Activated CD4-positive, alpha-beta memory T cell treated with anti-CD3 and anti-CD28 coated beads, Interleukin-2, amount 10 ng/mL, durations not matched to agents 7 days and 5 days (primary cell): ENCODE measurements at regions not wholly inside any gene's neighbourhood (a gene's known extent, or its start where the extent isn't known, plus 50 kb on each side); places are given as distances from the start of the nearest gene placed in this dataset.

ENCODE experiments used
- CTCF ChIA-PET: fragments of 350-600 bp; sonication (Branson Sonifier 250); formaldehyde crosslinking; loops from one replicate; lab custom pipeline; 2021; ENCODE audit warnings: antibody characterized with exemption, inconsistent platforms; lab: Charles Lee
- POLR2A ChIA-PET: fragments of 350-600 bp; sonication (Branson Sonifier 250); formaldehyde crosslinking; loops from one replicate; lab custom pipeline; 2021; ENCODE audit warnings: antibody characterized with exemption; lab: Charles Lee
- DNase-seq: peaks from one replicate; pipeline ENCODE4 v3.0.0-alpha.2; 2020
- H3K27ac Mint-ChIP-seq: one replicate; pipeline ENCODE4 v1.8.0; 2021; ENCODE audit warnings: mild to moderate bottlenecking, mixed read lengths
- H3K27me3 Mint-ChIP-seq: one replicate; pipeline ENCODE4 v1.8.0; 2021; ENCODE audit warnings: mixed read lengths
- H3K36me3 Mint-ChIP-seq: one replicate; pipeline ENCODE4 v1.8.0; 2021; ENCODE audit warnings: low read depth, mixed read lengths
- H3K4me1 Mint-ChIP-seq: one replicate; pipeline ENCODE4 v1.8.0; 2021; ENCODE audit warnings: mixed read lengths
- H3K4me3 Mint-ChIP-seq: one replicate; pipeline ENCODE4 v1.8.0; 2021; ENCODE audit warnings: mild to moderate bottlenecking, mixed read lengths
- H3K9me3 Mint-ChIP-seq: one replicate; pipeline ENCODE4 v1.8.0; 2021; ENCODE audit warnings: mixed read lengths

GRCh38 chr4:4752025-4752424 lies 107.4 kb upstream of the MSX1 start:
- CTCF ChIA-PET: no interaction called here
- no peaks in the 10 kb centered on the region for H3K36me3 Mint-ChIP-seq
- POLR2A ChIA-PET: no interaction called here
- no peaks in the 10 kb centered on the region for H3K4me1 Mint-ChIP-seq
- H3K4me3 Mint-ChIP-seq: no peak overlapping the region
- DNase-seq: no peak
- H3K9me3 Mint-ChIP-seq: peaks cover 7% of the 10 kb centered on the region
- H3K27me3 Mint-ChIP-seq: peaks cover 9% of the 10 kb centered on the region
- no peak overlapping the region for H3K27ac Mint-ChIP-seq

GRCh38 chr4:4750187-4750586 lies 109.3 kb upstream of the MSX1 start:
- Mint-ChIP-seq H3K27ac (no peak overlapping the region), H3K9me3 (peaks cover 14% of the 10 kb centered on the region), H3K36me3 (no peaks in the 10 kb centered on the region), H3K27me3 (peaks cover 9% of the 10 kb centered on the region), H3K4me3 (no peak overlapping the region), H3K4me1 (no peaks in the 10 kb centered on the region)
- DNase-seq: no peak
- ChIA-PET POLR2A (no interaction called here), CTCF (no interaction called here)

GRCh38 chr4:4749137-4749536 lies 110.3 kb upstream of the MSX1 start:
- DNase-seq: no peak
- Mint-ChIP-seq H3K4me1 (no peaks in the 10 kb centered on the region), H3K36me3 (peaks cover 3% of the 10 kb centered on the region), H3K9me3 (peaks cover 18% of the 10 kb centered on the region), H3K27ac (no peak overlapping the region), H3K27me3 (peaks cover 7% of the 10 kb centered on the region), H3K4me3 (no peak overlapping the region)
- ChIA-PET POLR2A (no interaction called here), CTCF (no interaction called here)

- Mint-ChIP-seq H3K27ac (no peak overlapping the region), H3K9me3 (peaks cover 18% of the 10 kb centered on the region), H3K4me1 (no peaks in the 10 kb centered on the region), H3K4me3 (no peak overlapping the region), H3K27me3 (no peaks in the 10 kb centered on the region), H3K36me3 (peaks cover 3% of the 10 kb centered on the region)
- POLR2A ChIA-PET: no interaction called here
- CTCF ChIA-PET: no interaction called here
- DNase-seq: no peak
Measured at GRCh38 chr4:4746444-4746843, 113.0 kb upstream of the MSX1 start.

GRCh38 chr4:4740071-4740470 lies 119.4 kb upstream of the MSX1 start:
- Mint-ChIP-seq H3K27me3 (no peaks in the 10 kb centered on the region), H3K27ac (no peak overlapping the region), H3K4me1 (no peaks in the 10 kb centered on the region), H3K9me3 (peaks cover 4% of the 10 kb centered on the region), H3K4me3 (no peak overlapping the region), H3K36me3 (peaks cover 3% of the 10 kb centered on the region)
- ChIA-PET POLR2A (no interaction called here), CTCF (no interaction called here)
- no peak for DNase-seq

GRCh38 chr4:4735870-4736269 lies 123.6 kb upstream of the MSX1 start:
- POLR2A ChIA-PET: no interaction called here
- no peak for DNase-seq
- no peaks in the 10 kb centered on the region for H3K36me3 Mint-ChIP-seq
- H3K9me3 Mint-ChIP-seq: peaks cover 3% of the 10 kb centered on the region
- CTCF ChIA-PET: no interaction called here
- H3K4me3 Mint-ChIP-seq: no peak overlapping the region
- no peaks in the 10 kb centered on the region for H3K4me1 Mint-ChIP-seq
- H3K27ac Mint-ChIP-seq: no peak overlapping the region
- H3K27me3 Mint-ChIP-seq: no peaks in the 10 kb centered on the region

GRCh38 chr4:4735136-4735750 lies 124.2 kb upstream of the MSX1 start:
- ChIA-PET CTCF (no interaction called here), POLR2A (no interaction called here)
- Mint-ChIP-seq H3K4me3 (no peak overlapping the region), H3K4me1 (no peaks in the 10 kb centered on the region), H3K27ac (no peak overlapping the region), H3K27me3 (no peaks in the 10 kb centered on the region), H3K9me3 (peaks cover 3% of the 10 kb centered on the region), H3K36me3 (no peaks in the 10 kb centered on the region)
- DNase-seq: no peak

GRCh38 chr4:4734425-4734824 lies 125.0 kb upstream of the MSX1 start:
- Mint-ChIP-seq H3K27me3 (no peaks in the 10 kb centered on the region), H3K9me3 (peaks cover 5% of the 10 kb centered on the region), H3K4me1 (no peaks in the 10 kb centered on the region), H3K36me3 (no peaks in the 10 kb centered on the region), H3K4me3 (no peak overlapping the region), H3K27ac (no peak overlapping the region)
- POLR2A ChIA-PET: no interaction called here
- no peak for DNase-seq
- CTCF ChIA-PET: no interaction called here

GRCh38 chr4:4733663-4734062 lies 125.8 kb upstream of the MSX1 start:
- H3K4me1 Mint-ChIP-seq: no peaks in the 10 kb centered on the region
- H3K4me3 Mint-ChIP-seq: no peak overlapping the region
- DNase-seq: no peak
- H3K36me3 Mint-ChIP-seq: no peaks in the 10 kb centered on the region
- no peak overlapping the region for H3K27ac Mint-ChIP-seq
- POLR2A ChIA-PET: no interaction called here
- H3K9me3 Mint-ChIP-seq: peaks cover 5% of the 10 kb centered on the region
- CTCF ChIA-PET: no interaction called here
- no peaks in the 10 kb centered on the region for H3K27me3 Mint-ChIP-seq

- POLR2A ChIA-PET: no interaction called here
- no peak overlapping the region for H3K4me3 Mint-ChIP-seq
- H3K9me3 Mint-ChIP-seq: peaks cover 25% of the 10 kb centered on the region
- CTCF ChIA-PET: interaction anchor here (1.3 kb wide), 1 partner anchor 61 kb away, joined by 4 read pairs; no protein-coding TSS in a partner anchor
- H3K4me1 Mint-ChIP-seq: no peaks in the 10 kb centered on the region
- no peak overlapping the region for H3K27ac Mint-ChIP-seq
- H3K27me3 Mint-ChIP-seq: no peaks in the 10 kb centered on the region
- H3K36me3 Mint-ChIP-seq: peaks cover 3% of the 10 kb centered on the region
- DNase-seq: no peak
Measured at GRCh38 chr4:4730249-4730648, 129.2 kb upstream of the MSX1 start.

GRCh38 chr4:4729206-4729605 lies 130.3 kb upstream of the MSX1 start:
- no peak for DNase-seq
- Mint-ChIP-seq H3K36me3 (peaks cover 4% of the 10 kb centered on the region), H3K4me3 (no peak overlapping the region), H3K9me3 (peaks cover 29% of the 10 kb centered on the region), H3K27me3 (no peaks in the 10 kb centered on the region), H3K27ac (no peak overlapping the region), H3K4me1 (no peaks in the 10 kb centered on the region)
- CTCF ChIA-PET: no interaction called here
- POLR2A ChIA-PET: no interaction called here

GRCh38 chr4:4727536-4727935 lies 131.9 kb upstream of the MSX1 start:
- peaks cover 30% of the 10 kb centered on the region for H3K9me3 Mint-ChIP-seq
- ChIA-PET POLR2A (no interaction called here), CTCF (no interaction called here)

GRCh38 chr4:4726051-4726450 lies 133.4 kb upstream of the MSX1 start:
- ChIA-PET POLR2A (no interaction called here), CTCF (no interaction called here)
- Mint-ChIP-seq H3K4me3 (no peak overlapping the region), H3K4me1 (no peaks in the 10 kb centered on the region), H3K27me3 (no peaks in the 10 kb centered on the region), H3K36me3 (peaks cover 4% of the 10 kb centered on the region), H3K9me3 (peaks cover 30% of the 10 kb centered on the region), H3K27ac (no peak overlapping the region)
- no peak for DNase-seq

More at GRCh38 chr4:4727536-4727935, 131.9 kb upstream of the MSX1 start:
- no peaks in the 10 kb centered on the region for H3K27me3 Mint-ChIP-seq
- no peak overlapping the region for H3K4me3 Mint-ChIP-seq
- no peaks in the 10 kb centered on the region for H3K4me1 Mint-ChIP-seq
- H3K27ac Mint-ChIP-seq: no peak overlapping the region
- no peak for DNase-seq
- H3K36me3 Mint-ChIP-seq: peaks cover 4% of the 10 kb centered on the region

- H3K4me1 Mint-ChIP-seq: no peaks in the 10 kb centered on the region
- CTCF ChIA-PET: no interaction called here
- no peak overlapping the region for H3K27ac Mint-ChIP-seq
- H3K36me3 Mint-ChIP-seq: peaks cover 4% of the 10 kb centered on the region
- peaks cover 28% of the 10 kb centered on the region for H3K9me3 Mint-ChIP-seq
- H3K27me3 Mint-ChIP-seq: no peaks in the 10 kb centered on the region
- DNase-seq: no peak
- H3K4me3 Mint-ChIP-seq: no peak overlapping the region
- POLR2A ChIA-PET: no interaction called here
Measured at GRCh38 chr4:4724321-4724720, 135.1 kb upstream of the MSX1 start.
